HL-60/S4 treated with retinoic acid at 250 ng/mL for 4 days and 3 days (cell line): ENCODE measurements at regions not wholly inside any gene's neighbourhood (a gene's known extent, or its start where the extent isn't known, plus 50 kb on each side); places are given as distances from the start of the nearest gene placed in this dataset.

Experiments
- in situ Hi-C: fragments of 300-500 bp; cut with MboI; formaldehyde crosslinking; loops from 2 replicates; pipeline ENCODE4 v1.7.0; 2022; ENCODE audit warnings: low sequenced_read_pairs

GRCh38 chr2:63775191-63775590, 66.5 kb upstream of the UGP2 start:
- in situ Hi-C loops: no loop called here

- in situ Hi-C loops: no loop called here
Observed at GRCh38 chr2:63776382-63776781, 65.3 kb upstream of the UGP2 start.

- in situ Hi-C loops: no loop called here
Observed at GRCh38 chr2:63777816-63778215, 63.9 kb upstream of the UGP2 start.

GRCh38 chr2:63778391-63778790, 63.3 kb upstream of the UGP2 start:
- in situ Hi-C loops: no loop called here

- in situ Hi-C loops: no loop called here
Observed at GRCh38 chr2:63780518-63781155, 61.1 kb upstream of the UGP2 start.

- in situ Hi-C loops: no loop called here
Observed at GRCh38 chr2:63784461-63784860, 57.2 kb upstream of the UGP2 start.

- in situ Hi-C loops: no loop called here
Observed at GRCh38 chr2:63785096-63785495, 56.6 kb upstream of the UGP2 start.

GRCh38 chr2:63786471-63786870, 55.2 kb upstream of the UGP2 start:
- in situ Hi-C loops: no loop called here

- in situ Hi-C loops: no loop called here
Observed at GRCh38 chr2:63788071-63788470, 53.6 kb upstream of the UGP2 start.

- in situ Hi-C loops: no loop called here
Observed at GRCh38 chr2:63789338-63790020, 52.2 kb upstream of the UGP2 start.

GRCh38 chr2:63790491-63790890, 51.2 kb upstream of the UGP2 start:
- in situ Hi-C loops: no loop called here

GRCh38 chr2:63790906-63791305, 50.8 kb upstream of the UGP2 start:
- in situ Hi-C loops: no loop called here

GRCh38 chr2:63791387-63791786, 50.3 kb upstream of the UGP2 start:
- in situ Hi-C loops: no loop called here
